HEK293 (cell line): ENCODE measurements at regions not wholly inside any gene's neighbourhood (a gene's known extent, or its start where the extent isn't known, plus 50 kb on each side); places are given as distances from the start of the nearest gene placed in this dataset.

ENCODE experiments used
- CTCF ChIA-PET: fragments of 350-600 bp; formaldehyde crosslinking; extraction: SDS; loops from one replicate; lab custom pipeline; 2021; ENCODE audit warnings: antibody characterized with exemption; lab: Yijun Ruan, JAX
- POLR2A ChIA-PET: fragments of 300-600 bp; formaldehyde crosslinking; extraction: SDS; loops from one replicate; lab custom pipeline; 2020; ENCODE audit warnings: antibody characterized with exemption, inconsistent platforms; lab: Yijun Ruan, JAX
- H3K27ac ChIP-seq: fragments of 200-500 bp; sonication (Bioruptor generic); 2 replicates; pipeline ENCODE4 v1.5.1; 2014; ENCODE audit warnings: low read depth, low read length, control low read depth, inconsistent platforms; ENCODE audit errors: extremely low read depth
- H3K36me3 ChIP-seq, 2 experiments: fragments of 200-500 bp in 1 of 2; sonication (Bioruptor generic) in 1 of 2; 1 replicate in 1 of 2; 2 replicates in 1 of 2; pipeline ENCODE4 v1.5.1; 2014 to 2017; ENCODE audit warnings: inconsistent platforms in 2 of 2, low read length in 2 of 2; ENCODE audit not compliant: control insufficient read depth in 2 of 2, insufficient read depth in 1 of 2
- H3K4me1 ChIP-seq: fragments of 200-500 bp; sonication (Bioruptor generic); 2 replicates; pipeline ENCODE4 v1.5.1; 2014; ENCODE audit warnings: mild to moderate bottlenecking, low read length, inconsistent platforms; ENCODE audit not compliant: control insufficient read depth, insufficient read depth
- H3K4me3 ChIP-seq: 2 replicates; pipeline ENCODE4 v1.5.1; 2011; ENCODE audit warnings: low read depth, mild to moderate bottlenecking, control low read depth, low read length, moderate library complexity
- H3K9me3 ChIP-seq: fragments of 200-500 bp; sonication (Bioruptor generic); 2 replicates; pipeline ENCODE4 v1.5.1; 2014; ENCODE audit warnings: low read depth, low read length, inconsistent platforms; ENCODE audit not compliant: control insufficient read depth, insufficient read depth
- GLIS2 ChIP-seq: fragments of 450-650 bp; formaldehyde crosslinking; IDR thresholded peaks from 2 replicates; pipeline ENCODE4 v1.5.1; 2016; ENCODE audit warnings: missing biosample characterization, missing genetic modification characterization
- HOXD13 ChIP-seq: sonication (generic); formaldehyde crosslinking; IDR thresholded peaks from 2 replicates; pipeline ENCODE4 v1.8.0; 2022; ENCODE audit warnings: missing genetic modification reagents, borderline replicate concordance
- MEIS1 ChIP-seq: sonication (generic); formaldehyde crosslinking; IDR thresholded peaks from 2 replicates; pipeline ENCODE4 v1.8.1; 2022; ENCODE audit warnings: missing genetic modification reagents, mild to moderate bottlenecking, borderline replicate concordance
- PRDM1 ChIP-seq: fragments of 450-650 bp; formaldehyde crosslinking; IDR thresholded peaks from 2 replicates; pipeline ENCODE4; 2016; ENCODE audit warnings: missing biosample characterization, missing genetic modification characterization
- SETDB1 ChIP-seq: IDR thresholded peaks from one replicate; pipeline ENCODE4 v1.6.1; 2017; ENCODE audit warnings: mild to moderate bottlenecking, low read length, moderate library complexity, mixed read lengths; ENCODE audit not compliant: insufficient read length
- TSHZ1 ChIP-seq: fragments of 450-650 bp; formaldehyde crosslinking; IDR thresholded peaks from 2 replicates; pipeline ENCODE4 v1.5.1; 2016; ENCODE audit warnings: missing biosample characterization, missing genetic modification characterization, borderline replicate concordance
- YY2 ChIP-seq: fragments of 450-650 bp; formaldehyde crosslinking; IDR thresholded peaks from 2 replicates; pipeline ENCODE4 v1.5.1; 2016; ENCODE audit warnings: missing biosample characterization, missing genetic modification characterization
- ZBTB11 ChIP-seq: fragments of 450-650 bp; formaldehyde crosslinking; conservative IDR thresholded peaks from 2 replicates; pipeline ENCODE4 v1.5.1; 2016; ENCODE audit warnings: low read depth, missing biosample characterization, missing genetic modification characterization
- ZBTB49 ChIP-seq: fragments of 450-650 bp; formaldehyde crosslinking; IDR thresholded peaks from 2 replicates; pipeline ENCODE4 v1.5.1; 2016; ENCODE audit warnings: missing biosample characterization, missing genetic modification characterization, low read depth
- ZEB2 ChIP-seq: fragments of 450-650 bp; formaldehyde crosslinking; IDR thresholded peaks from 2 replicates; pipeline ENCODE4 v1.5.1; 2016; ENCODE audit warnings: missing biosample characterization, missing genetic modification characterization
- ZFP3 ChIP-seq: fragments of 450-650 bp; formaldehyde crosslinking; IDR thresholded peaks from 2 replicates; pipeline ENCODE4 v1.5.1; 2016; ENCODE audit warnings: low read depth, missing biosample characterization, missing genetic modification characterization
- ZNF132 ChIP-seq: fragments of 450-650 bp; formaldehyde crosslinking; IDR thresholded peaks from 2 replicates; pipeline ENCODE4 v1.5.1; 2017; ENCODE audit warnings: missing biosample characterization, missing genetic modification characterization, borderline replicate concordance
- ZNF18 ChIP-seq: fragments of 450-650 bp; formaldehyde crosslinking; IDR thresholded peaks from 2 replicates; pipeline ENCODE4 v1.5.1; 2016; ENCODE audit warnings: missing biosample characterization, missing genetic modification characterization
- ZNF433 ChIP-seq: fragments of 450-650 bp; formaldehyde crosslinking; IDR thresholded peaks from 2 replicates; pipeline ENCODE4 v1.5.1; 2016; ENCODE audit warnings: missing biosample characterization, missing genetic modification characterization, low read depth
- ZNF488 ChIP-seq: fragments of 450-650 bp; formaldehyde crosslinking; IDR thresholded peaks from 2 replicates; pipeline ENCODE4 v1.5.1; 2016; ENCODE audit warnings: missing biosample characterization, missing genetic modification characterization
- ZNF549 ChIP-seq: fragments of 450-650 bp; IDR thresholded peaks from 2 replicates; pipeline ENCODE4 v1.5.1; 2018; ENCODE audit warnings: missing biosample characterization, missing genetic modification characterization, mild to moderate bottlenecking, inconsistent platforms, moderate library complexity
- ZNF561 ChIP-seq: fragments of 450-650 bp; IDR thresholded peaks from 2 replicates; pipeline ENCODE4 v1.5.1; 2018; ENCODE audit warnings: missing biosample characterization, missing genetic modification characterization, borderline replicate concordance
- ZNF704 ChIP-seq: fragments of 450-650 bp; formaldehyde crosslinking; IDR thresholded peaks from 2 replicates; pipeline ENCODE4 v1.5.1; 2016; ENCODE audit warnings: missing biosample characterization, missing genetic modification characterization
- ZNF707 ChIP-seq: fragments of 450-650 bp; formaldehyde crosslinking; IDR thresholded peaks from 2 replicates; pipeline ENCODE4 v1.5.1; 2016; ENCODE audit warnings: missing biosample characterization, missing genetic modification characterization
- ZNF747 ChIP-seq: fragments of 450-650 bp; formaldehyde crosslinking; IDR thresholded peaks from 2 replicates; pipeline ENCODE4 v1.5.1; 2016; ENCODE audit warnings: missing biosample characterization, missing genetic modification characterization
- ZNF776 ChIP-seq: fragments of 450-650 bp; formaldehyde crosslinking; IDR thresholded peaks from 2 replicates; pipeline ENCODE4 v1.5.0; 2017; ENCODE audit warnings: missing biosample characterization, missing genetic modification characterization, borderline replicate concordance
- ZNF791 ChIP-seq: fragments of 450-650 bp; formaldehyde crosslinking; IDR thresholded peaks from 2 replicates; pipeline ENCODE4 v1.5.1; 2016; ENCODE audit warnings: missing biosample characterization, missing genetic modification characterization

- no peak for TF ChIP-seq TSHZ1 (tag by site-specific recombination)
- TF ChIP-seq ZFP3 = no peak
- no peak for TF ChIP-seq ZNF791 (tag by site-specific recombination)
- TF ChIP-seq ZNF488 (tag by site-specific recombination) = no peak
- no peak for TF ChIP-seq YY2 (tag by site-specific recombination)
- no peak for TF ChIP-seq ZNF18 (tag by site-specific recombination)
Measured at GRCh38 chr16:80058214-80058613, 457.7 kb upstream of the MAF start (continued).

- no peaks in the 10 kb centered on the region for H3K9me3 ChIP-seq
- no peak overlapping the region for H3K4me3 ChIP-seq
- POLR2A ChIA-PET = no interaction called here
- CTCF ChIA-PET = interaction anchor here (0.6 kb wide), 1 partner anchor 1823 kb away, joined by 3 read pairs; no protein-coding TSS in a partner anchor
- H3K27ac ChIP-seq = no peak overlapping the region
- H3K36me3 ChIP-seq = no peaks in the 10 kb centered on the region
- no peaks in the 10 kb centered on the region for H3K4me1 ChIP-seq
- TF ChIP-seq ZNF707 (tag by site-specific recombination) = no peak
- TF ChIP-seq GLIS2 = no peak
- no peak for TF ChIP-seq ZNF433
- no peak for TF ChIP-seq PRDM1 (tag by site-specific recombination)
- TF ChIP-seq MEIS1 = no peak
Measured at GRCh38 chr16:80056324-80056723, 455.8 kb upstream of the MAF start.

GRCh38 chr16:80055831-80056230 lies 455.3 kb upstream of the MAF start:
- no peaks in the 10 kb centered on the region for H3K36me3 ChIP-seq
- H3K4me3 ChIP-seq = no peak overlapping the region
- ChIA-PET POLR2A (no interaction called here), CTCF (interaction anchor here (0.6 kb wide), 1 partner anchor 1823 kb away, joined by 3 read pairs; no protein-coding TSS in a partner anchor)
- no peaks in the 10 kb centered on the region for H3K9me3 ChIP-seq
- no peak overlapping the region for H3K27ac ChIP-seq
- H3K4me1 ChIP-seq = no peaks in the 10 kb centered on the region
- TF ChIP-seq ZBTB11 = no peak
- no peak for TF ChIP-seq ZEB2 (tag by site-specific recombination)
- no peak for TF ChIP-seq HOXD13
- no peak for TF ChIP-seq ZNF549 (tag by site-specific recombination)
- no peak for TF ChIP-seq ZNF704 (tag by site-specific recombination)
- TF ChIP-seq ZNF776 = no peak
- no peak for TF ChIP-seq ZBTB49
- no peak for TF ChIP-seq ZNF561 (tag by site-specific recombination)
- TF ChIP-seq SETDB1 = no peak
- TF ChIP-seq ZNF747 (tag by site-specific recombination) = no peak
- TF ChIP-seq ZNF132 (tag by site-specific recombination) = no peak
